NCI-H187 (cell line): ENCODE measurements at regions not wholly inside any gene's neighbourhood (a gene's known extent, or its start where the extent isn't known, plus 50 kb on each side); places are given as distances from the start of the nearest gene placed in this dataset.

Source experiments
- DNase-seq, 2 experiments: peaks; one replicate each; lab custom pipeline; 2025; lab: John Stamatoyannopoulos, UW

DNA sequence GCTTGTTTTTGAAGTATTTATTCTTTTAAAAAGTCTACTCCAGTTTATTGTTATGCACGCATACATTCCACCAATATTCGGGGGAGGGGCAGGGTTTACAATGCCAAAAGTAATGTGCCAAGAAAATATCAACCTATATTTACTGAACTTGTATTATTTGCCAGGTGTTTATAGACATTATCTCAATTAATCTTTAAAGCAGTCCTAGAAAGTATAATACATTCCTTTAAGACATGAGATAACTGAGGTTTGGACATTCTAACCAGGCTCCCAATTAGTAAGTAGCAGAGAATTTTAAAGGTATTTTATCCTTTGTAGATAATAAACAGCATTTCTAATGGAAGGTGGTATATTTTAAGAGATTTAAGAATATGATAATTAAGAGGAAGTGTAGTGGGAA lies 124.5 kb upstream of the LRIG3 start:
- DNase-seq: no peak

- DNase-seq: no peak
Measured at GRCh38 chr12:59041241-59042121, 121.2 kb upstream of the LRIG3 start.

DNA sequence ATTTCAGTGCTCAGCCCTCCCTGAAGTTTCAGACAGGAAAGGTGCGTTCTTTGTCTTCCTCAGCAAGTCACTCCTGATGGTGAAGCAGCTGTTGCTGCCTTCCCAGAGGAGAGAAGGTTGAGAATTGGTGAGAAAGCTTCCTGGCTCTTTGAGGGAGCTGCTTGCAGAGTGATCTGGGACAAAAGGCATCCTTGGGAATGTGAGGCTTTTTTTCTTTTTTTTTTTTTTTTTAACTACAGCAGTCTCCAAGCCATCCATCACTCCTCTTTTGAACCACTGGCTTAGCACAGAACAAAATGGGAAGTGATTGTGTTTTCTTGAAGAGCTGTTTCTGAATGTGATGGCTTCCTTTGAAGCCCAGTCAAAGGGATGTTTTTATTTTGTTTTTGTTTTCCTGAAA lies 120.4 kb upstream of the LRIG3 start:
- no peak for DNase-seq

DNA sequence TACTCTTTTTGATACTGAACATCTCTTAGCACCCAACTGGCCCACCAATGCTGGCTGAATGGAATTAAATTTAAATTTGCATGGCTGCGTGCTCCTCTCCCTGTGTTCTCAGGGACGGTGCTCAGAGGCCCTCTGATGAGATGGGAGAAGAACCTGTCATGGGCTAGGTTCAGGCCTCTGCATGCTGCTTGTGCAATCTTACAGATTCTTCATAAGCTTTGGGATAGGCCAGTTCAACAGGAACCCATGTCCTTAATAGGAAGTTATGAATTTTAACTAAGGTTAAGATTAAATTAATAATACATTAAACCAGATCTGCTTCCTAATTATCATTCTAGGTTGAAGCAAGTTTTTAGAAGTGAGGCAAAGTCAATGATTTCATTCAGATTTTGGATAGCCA lies 119.7 kb upstream of the LRIG3 start:
- DNase-seq: no peak

- no peak for DNase-seq
Measured at GRCh38 chr12:59039005-59039404, 118.7 kb upstream of the LRIG3 start.

DNA sequence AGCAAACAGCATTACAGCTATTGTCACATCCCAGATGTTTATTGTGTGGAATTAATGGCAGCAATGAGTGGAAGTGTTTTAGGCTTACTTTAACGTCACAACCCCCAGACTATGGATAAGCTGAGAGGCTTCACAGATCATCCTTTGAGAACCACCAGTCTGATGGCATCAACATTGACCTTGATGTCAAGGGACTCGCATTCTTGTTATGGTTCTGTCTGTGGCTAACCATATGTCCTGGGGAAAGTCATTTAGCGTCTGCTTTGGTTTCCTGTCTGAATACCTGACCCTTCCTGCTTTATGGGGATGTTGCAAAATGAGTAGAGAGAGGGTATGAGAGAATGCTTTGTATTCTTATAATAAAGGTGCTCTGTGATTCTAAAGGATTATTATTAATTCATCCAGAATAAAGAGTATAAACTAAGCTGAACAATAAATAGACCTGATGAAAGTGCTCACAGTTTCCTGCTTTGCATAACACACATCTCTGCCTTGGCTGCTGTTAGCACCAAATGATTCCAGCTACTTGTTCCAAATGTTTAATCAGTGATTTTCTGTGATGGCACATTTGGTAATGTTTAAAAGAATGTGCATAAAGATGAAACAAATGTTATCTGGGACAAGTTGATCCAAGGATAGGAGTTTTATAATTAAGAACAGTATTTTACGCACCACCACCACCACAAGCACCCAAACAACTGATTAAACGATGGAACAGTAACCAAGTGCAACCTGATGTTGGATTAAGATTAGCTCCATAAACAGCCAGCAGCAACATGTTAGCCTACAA lies 116.9 kb upstream of the LRIG3 start:
- no peak for DNase-seq

- DNase-seq: no peak
Measured at GRCh38 chr12:59036347-59036746, 116.0 kb upstream of the LRIG3 start.

- DNase-seq: no peak
Measured at GRCh38 chr12:59031313-59031712, 111.0 kb upstream of the LRIG3 start.

DNA sequence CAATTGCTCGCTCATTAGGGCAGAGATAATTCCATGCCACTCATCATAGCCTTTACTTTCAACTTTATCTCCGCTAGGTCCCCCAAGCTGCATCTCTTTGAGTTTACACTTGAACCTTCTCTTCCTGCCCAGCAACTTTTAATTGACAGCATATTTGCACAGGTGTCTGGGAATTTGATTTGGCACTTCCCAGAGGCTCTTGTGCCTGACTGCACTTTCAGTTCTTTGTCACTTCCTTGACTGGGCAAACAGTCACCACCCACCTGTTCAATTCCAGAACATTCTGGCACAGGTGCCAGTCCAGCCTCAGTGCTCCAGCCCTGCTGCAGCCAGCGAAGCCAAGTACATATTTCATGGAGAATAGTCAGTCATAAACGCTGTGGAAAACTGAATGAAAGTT lies 110.1 kb upstream of the LRIG3 start:
- DNase-seq: no peak

- no peak for DNase-seq
Measured at GRCh38 chr12:59027199-59027598, 106.9 kb upstream of the LRIG3 start.

GRCh38 chr12:59023861-59024424 lies 103.6 kb upstream of the LRIG3 start:
- DNase-seq: no peak

DNA sequence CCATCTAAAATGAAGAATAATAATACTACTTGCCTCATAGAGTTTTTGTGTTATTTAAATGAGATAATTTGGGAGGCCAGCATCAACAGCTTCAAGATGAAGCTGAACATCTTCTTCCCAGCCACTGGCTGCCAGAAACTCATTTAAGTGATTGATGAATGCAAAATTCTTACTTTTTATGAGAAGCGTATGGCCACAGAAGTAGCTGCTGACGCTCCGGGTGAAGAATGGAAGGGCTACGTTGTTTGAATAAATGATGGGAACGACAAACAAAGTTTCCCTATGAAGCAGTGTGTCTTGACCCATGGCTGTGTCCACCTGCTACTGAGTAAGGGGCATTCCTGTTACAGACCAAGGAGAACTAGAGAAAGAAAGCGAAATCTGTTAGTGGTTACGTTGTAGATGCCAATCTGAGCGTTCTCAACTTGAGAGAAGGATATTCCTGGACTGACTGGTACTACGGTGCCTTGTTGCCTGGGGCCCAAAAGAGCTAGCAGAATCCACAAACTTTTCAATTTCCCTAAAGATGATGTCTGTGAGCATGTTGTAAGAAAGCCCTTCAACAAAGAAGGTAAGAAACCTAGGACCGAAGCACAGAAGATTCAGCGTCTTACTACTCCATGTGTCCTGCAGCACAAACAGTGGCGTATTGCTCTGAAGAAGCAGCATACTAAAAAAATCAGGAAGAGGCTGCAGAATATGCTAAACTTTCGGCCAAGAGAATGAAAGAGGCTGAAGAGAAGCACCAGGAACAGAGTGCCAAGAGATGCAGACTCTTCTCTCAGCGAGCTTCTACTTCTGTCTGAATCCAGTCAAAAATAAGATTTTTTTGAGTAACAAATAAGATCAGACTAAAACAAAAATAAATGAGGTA lies 100.0 kb upstream of the LRIG3 start:
- no peak for DNase-seq

GRCh38 chr12:59014885-59015284 lies 94.6 kb upstream of the LRIG3 start:
- DNase-seq: no peak

GRCh38 chr12:59010941-59011340 lies 90.6 kb upstream of the LRIG3 start:
- no peak for DNase-seq

DNA sequence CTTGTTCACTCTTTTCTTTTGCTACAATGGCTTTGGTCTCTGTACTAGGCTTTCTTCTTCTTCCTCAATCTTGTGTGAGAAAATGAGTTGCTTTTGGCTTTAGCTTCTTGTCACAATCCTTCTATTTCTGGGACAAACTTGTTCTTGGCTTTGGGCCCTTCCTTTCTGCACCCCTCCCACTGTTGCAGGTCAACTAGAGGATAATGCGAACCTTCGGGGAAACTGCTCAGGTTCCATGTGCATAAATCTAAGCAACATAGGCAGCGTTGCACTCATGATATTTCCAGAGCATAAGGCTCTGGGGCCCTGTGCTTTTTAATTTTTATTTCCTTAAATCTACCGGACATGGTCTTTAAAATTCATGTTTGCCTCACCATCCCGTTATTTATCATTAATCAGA lies 89.8 kb upstream of the LRIG3 start:
- DNase-seq: no peak

DNA sequence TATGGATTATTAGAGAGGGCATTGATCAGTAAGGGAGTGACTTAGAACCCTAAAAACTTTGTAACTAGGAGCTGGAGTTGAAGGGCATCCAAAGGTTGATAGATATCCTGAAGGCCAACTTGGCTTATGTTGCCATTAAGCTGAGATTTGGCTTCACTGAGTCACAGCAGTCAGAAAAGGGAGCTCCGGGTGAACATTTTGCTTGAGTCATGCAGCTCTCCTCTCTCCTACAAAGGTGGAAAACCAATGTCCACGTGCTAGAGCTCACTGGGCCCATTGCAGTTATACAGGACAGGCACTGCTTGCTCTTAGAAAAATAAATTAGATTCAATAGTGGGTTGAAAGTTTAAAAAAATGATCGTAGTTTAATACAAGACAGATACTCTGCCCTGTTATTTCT lies 87.3 kb upstream of the LRIG3 start:
- no peak for DNase-seq

DNA sequence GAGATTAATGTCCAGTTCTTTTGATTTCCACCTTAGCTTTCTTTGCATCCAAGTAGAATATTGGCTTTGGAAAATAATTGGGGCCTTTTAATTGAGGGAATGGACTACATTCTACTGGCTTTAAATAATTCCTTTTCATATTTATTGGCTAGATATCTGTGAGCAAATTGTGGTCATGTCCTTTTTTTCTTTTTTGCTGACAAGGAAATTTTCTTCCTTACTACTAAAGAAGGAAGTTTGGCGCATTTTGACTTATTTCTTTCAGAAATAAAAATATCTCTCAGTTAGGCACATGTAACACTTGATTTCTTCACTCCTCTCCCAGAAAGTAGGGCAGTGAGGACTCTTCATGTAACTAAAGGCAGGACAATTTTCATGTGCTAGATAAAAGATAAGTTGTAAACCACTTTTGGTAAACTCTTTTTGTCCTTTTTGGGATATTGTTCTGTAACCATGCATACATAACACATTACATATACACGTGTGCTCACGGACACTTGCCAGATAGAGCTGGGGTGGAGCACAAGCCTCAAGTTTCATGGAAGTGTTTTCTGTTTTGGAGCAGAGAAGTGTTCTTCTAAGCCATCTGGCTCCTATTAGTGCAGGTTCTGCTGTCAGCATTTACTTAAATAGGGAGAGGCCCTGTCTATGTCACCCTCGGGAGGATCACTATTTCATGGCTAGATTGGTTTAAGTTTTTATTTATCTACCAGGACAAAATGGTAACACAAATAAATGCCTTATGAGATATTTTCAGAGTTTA lies 85.1 kb upstream of the LRIG3 start:
- no peak for DNase-seq

GRCh38 chr12:59004456-59004855 lies 84.2 kb upstream of the LRIG3 start:
- DNase-seq: no peak

GRCh38 chr12:58995666-58996363 lies 75.5 kb upstream of the LRIG3 start:
- DNase-seq: no peak

- no peak for DNase-seq
Measured at GRCh38 chr12:58988643-58989344, 68.5 kb upstream of the LRIG3 start.
